HG03196 (cell line): ENCODE measurements at regions not wholly inside any gene's neighbourhood (a gene's known extent, or its start where the extent isn't known, plus 50 kb on each side); places are given as distances from the start of the nearest gene placed in this dataset.

Experiments
- ATAC-seq: cut with Tn5 transposase; IDR thresholded peaks from one replicate; pipeline ENCODE4 v1.9.1; 2021; ENCODE audit not compliant: unreplicated experiment

DNA sequence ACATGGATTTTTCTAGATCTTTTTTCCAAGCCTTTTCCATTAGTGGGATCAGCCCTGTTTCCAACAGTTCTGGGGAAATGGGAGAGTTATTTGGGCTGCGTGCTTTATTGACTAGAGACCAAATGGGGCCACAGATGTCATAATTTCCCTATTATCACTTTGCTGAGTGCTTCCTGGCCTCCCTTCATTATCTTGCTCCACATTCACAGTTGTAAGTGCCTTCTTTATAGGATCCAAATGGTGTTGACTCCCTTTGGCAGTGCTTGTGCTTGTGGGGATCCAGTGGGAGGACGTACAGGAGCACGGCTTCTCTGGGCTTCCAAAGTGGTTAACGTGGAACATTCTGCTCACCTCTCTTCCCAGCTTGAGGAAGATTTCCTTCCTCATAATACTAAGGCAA, 141.0 kb upstream of the RMST start:
- no peak for ATAC-seq

DNA sequence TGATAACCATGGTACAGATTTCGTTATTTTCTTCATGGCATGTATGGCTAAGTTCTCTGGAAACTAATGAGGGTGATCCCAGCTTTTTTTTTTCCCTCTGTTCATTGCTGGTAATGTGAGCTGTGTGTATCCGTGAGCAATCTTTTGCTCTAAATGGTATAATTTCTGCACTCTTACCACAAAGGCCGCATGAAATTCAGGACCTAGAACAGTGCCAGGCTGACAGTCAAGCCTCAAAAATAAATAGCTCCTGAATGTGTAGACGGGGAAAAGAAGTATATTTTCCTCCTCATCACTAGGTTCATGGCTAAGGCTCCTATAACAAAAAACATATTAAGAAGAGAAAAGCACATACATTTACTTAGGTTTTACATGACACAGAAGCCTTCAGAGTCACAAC, 140.2 kb upstream of the RMST start:
- no peak for ATAC-seq

DNA sequence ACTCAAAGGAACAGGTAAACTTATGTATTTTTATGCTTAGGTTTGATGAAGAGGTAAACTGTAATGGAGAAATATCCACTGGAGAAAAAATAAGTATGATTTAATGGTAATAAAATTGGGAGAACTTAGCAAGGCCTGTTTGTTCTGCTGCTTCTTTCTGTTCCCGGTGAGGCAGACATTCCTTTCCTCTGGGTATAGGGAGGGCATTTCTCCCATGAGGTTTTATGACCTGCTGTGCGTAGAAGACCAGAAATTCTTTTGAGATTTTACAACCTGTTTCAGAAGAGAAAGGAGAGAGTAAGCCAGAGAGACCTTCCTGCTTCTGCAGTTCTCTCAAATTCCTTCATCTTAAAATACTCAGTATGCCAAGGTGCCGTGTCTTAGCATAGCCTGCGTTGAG, 139.4 kb upstream of the RMST start:
- no peak for ATAC-seq

DNA sequence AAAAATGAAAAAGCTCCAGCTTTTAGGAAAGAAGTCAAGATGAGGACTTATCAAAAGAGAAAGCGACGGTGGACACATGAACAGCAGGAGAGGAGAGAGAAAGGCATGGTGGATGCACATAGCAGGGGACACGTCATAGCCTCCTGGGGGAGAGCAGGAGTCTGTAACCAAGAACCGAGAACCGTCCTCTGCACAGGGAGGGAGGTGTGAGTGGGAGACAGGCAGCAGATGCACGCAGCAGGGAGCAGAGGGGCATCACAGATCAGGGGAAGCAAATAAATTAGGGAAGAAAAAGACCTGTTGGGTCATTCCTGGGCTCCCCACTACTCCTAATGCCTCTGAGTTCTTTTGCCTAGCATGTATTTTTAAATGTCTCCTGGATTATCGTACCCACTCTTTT, 138.1 kb upstream of the RMST start:
- no peak for ATAC-seq

DNA sequence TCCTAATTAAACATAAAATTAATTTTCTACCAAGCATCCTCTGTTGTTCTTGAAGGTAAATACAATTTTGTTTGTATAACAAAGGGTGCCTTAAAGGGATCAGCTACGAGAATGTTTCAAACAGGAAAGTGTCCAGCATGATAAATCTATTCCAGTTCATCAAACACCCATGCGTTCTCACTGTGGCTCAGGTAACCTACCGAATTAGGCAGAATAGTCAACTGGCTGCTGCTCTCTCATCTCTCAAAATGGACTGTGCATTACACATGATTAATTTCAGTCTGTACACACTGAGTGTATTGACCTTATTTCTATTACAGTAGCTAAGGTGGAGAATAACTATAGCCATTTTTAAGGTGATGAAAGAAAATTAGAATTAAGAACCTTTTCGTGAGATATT, 127.5 kb upstream of the RMST start:
- no peak for ATAC-seq

DNA sequence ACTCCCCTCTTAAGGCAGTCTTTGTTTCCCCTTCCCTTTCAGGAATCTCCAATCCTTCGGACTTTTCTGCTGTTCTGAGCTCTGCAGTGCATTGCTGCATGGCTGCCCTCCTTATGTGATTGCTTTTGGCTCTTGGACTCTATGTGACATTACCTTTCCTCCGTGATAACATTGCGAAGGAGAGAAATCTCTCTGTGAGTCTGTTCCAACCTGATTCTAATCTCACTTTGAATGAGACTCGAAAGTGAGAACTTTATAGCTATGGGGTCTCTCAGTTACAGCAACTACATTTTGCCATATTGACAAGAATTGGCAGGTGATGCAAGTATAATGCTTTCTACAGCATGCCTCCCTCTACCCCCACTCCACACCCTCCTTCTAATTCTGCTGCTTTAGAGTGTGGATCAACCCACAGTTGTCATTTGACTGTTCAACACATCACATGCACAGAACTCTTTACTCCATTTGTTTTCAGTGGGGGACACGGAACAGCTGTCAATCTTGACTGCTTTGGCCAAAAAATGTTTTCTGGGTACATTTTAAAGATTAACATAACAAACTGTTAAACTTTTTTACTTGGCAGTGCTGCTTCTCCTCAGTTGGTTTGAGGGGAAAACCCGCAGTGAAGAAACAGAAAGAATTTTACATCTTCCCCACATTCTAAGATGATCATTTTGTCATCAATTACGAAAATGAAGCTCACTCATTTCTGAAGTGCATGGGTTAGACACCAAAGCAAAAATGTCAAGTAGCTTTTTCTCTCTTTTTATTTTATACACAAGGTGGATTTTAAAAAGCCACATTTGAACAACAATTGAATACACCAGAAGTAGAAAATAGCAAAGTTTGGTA, 125.5 kb upstream of the RMST start:
- no peak for ATAC-seq

DNA sequence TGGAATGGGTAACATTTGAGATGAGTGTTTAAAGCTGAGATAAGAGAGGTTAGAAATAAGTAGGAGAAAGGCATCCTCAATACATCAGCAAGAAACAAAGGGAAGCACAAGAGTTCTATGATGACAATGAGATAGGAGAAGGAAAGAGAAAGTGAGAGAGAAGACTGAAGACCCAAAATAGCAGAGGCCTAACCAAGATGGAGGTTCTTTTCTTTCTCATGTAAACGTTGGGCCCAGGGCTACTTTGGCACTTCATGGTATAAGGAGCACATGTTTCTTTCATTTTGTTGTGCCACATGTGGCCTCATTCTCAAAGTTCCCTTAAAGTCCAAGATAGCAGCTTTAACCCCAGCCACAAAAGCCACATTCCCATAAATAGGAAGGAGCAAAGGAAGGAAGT, 120.5 kb upstream of the RMST start:
- ATAC-seq, result no peak

DNA sequence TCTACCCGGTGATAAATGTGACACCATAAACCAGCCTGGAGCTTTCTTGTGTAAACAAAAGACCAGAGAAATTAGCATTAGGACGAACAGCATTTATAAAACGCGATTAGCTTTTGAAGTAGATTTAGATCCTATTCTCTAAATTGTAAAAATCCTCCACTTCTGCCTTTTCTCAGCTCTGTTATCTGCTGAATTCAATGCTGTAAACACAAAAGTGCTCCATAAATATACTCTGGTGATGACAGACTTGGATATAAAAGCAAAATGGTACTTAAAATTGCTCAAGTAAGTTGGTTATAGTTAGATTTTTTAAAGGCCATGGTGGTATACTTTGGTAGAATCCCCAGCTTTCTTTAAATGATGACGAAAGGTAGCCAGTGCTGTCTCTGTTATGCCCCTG, 114.6 kb upstream of the RMST start:
- ATAC-seq, result no peak

DNA sequence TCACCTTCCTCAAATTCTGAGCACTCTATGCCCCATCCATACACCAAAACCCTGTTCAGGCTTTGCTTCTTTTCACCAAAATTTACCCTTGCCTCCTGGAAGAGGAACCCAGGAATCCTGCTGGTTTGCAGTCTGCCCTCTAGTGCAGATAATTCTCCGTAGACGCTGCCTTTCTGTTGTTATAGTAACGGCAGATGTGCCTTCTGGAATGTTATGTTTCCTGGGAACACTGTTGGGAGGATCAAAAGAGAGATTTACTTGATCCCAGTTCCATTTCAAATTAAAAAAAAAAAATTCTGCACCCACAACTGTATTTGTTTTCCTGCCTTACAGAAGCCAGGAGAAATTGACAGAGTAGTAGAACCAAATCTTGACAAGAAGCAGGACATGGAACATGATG, 104.2 kb upstream of the RMST start:
- no peak for ATAC-seq

DNA sequence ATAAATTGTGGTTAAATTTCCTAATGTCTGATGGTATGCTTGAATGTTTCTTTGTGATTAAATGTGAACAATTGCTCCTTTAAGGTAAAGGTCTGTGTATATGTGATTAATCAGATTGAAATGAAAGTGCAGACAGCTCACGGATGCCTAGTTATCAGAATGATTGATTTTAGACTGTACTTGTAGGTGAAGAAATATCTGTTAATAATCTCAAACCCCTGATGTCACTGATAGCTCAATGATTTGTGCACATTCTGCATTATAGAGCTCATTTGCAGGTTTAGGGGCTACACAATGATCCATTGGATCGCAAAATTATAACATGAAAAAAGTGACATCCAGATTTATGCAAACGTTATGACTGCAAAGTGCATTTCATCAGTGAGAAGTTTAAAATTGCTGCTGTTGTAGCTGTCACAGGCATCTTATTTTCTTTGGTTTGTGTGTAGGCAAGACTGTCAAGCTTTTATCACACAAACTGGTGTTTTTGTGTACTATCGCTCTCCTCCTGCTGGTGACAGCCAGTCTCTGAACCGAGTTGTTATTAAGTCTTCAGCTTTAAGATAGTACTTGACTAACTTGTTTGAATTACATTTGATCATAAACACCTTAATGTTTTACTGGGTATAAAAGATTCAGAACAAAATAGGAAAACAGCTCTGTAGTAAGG, 103.4 kb upstream of the RMST start:
- no peak for ATAC-seq

DNA sequence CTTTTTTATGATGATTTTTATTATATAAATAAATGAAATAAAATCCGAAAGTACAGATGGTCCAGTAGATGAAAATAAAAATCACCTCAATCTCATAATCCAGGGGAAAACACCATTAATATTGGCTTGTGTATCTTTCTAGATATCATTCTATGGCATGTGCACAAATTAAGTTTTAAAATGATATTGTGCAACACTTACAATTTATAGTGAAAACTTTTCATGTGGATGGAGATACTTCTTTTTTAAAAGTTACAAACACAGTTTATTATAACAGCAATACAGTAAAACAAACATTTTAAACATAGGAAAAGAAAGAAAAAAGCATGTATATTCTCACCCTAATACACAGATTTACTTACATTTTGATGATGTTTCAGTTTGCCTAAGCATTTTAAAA, 98.9 kb upstream of the RMST start:
- ATAC-seq, result no peak

DNA sequence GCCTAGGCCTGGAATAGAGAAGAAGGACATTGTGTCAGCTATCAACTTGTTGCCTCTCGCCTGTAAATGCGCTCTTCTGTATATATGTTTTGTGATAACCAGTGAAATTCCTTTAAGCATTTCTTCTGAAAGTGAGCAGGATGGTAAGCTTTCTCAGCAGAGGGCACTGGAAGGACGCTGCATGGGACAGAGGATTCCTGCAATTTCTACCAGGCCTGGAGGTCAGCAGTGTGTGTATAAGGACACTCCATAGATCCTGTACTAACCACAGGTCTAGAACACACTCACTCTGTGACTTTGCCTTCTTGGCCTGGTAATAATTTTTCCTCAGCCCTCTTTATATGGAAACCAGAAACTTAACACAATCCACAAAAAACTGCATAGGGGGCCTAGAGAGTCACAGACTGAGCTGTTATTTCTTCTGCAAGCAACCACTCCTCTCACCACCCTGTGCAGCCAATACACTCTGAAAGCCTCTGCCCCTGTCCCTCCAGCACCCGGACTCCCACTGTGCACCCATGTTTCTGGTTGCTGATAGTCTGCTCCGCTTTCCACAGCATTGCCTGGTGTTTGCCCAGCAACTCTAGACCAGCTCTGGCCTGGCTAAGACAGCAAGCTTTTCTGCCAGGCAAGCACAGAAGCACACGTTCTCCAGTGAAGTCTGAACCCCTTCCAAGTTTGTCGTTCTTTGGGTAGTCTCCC, 94.0 kb upstream of the RMST start:
- ATAC-seq, result no peak

DNA sequence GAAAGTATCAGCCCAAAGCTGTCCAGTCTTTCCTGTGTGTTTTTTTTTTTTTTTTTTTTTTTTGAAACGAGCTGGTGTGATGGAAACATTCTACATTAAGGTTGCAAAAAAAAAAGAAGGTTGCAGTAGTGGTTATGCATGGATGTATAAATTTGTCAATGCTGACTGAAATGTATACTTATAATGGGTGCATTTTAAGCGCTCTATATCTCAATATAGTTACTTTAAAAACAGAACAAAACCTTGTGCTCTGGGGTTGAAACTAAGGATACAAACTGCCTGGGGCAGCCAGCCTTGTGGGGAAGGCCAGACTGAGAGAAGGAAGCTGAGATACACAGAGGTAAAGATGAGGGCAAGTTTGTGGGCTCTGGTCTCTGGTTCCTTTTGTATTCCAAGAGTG, 87.3 kb upstream of the RMST start:
- ATAC-seq, result no peak

DNA sequence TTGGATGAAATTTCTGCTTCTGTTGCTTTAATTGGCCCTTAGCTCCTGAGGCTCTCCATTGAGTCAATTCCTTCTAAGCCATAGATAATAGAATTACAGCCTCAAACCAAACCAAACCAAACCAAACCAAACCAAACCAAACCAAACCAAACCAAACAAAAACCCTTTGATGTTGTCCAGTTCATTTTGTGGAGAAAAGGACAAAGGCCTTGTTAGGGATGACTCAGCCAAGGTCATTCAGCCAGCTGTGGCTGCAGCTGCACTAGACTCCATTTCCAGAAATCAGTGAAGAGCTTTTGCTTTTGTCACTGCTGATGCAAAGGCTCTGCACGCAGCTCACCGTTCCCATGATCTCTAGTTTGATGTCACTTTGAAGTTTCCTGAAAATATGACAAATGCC, 82.2 kb upstream of the RMST start:
- no peak for ATAC-seq

DNA sequence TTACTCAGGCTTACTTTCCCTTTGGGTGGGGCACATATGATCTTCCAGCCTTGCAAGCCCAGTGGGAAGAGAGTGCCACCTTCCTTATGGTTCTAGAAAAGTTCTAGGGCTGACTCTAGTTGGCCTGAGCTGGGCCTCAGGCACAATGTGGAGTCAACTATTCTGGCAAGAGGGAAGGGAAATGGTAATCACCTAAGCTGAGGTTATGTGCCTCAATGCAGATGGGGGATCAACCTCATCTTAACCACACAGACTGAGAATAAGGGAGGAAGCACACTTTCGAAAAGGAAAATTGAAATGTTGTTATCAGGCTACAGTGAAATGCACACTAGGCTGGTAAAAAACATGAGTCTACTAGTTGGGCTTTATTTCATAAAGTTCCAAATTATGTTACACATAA, 77.5 kb upstream of the RMST start:
- no peak for ATAC-seq

DNA sequence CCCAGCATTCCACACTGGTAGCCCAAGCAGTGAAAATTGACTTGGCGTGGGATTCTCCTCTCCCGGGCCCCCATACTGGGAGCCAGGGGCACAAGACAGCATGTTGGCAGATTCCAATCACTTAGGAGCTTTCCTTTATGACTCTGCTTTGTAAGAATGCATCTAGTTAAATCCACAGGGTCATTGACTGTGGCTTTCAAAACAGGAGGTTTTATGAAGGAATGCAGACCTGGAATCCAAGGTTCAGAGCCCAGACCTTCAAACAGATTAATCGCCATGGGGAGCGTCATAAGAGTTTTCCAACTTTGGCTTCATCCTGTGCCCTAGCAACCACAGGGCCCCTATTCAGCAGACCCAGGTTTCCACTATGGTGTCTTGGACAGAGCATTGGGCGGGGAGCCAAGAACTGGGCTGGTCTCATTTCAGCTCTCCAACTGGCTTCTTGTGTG, 76.4 kb upstream of the RMST start:
- no peak for ATAC-seq

DNA sequence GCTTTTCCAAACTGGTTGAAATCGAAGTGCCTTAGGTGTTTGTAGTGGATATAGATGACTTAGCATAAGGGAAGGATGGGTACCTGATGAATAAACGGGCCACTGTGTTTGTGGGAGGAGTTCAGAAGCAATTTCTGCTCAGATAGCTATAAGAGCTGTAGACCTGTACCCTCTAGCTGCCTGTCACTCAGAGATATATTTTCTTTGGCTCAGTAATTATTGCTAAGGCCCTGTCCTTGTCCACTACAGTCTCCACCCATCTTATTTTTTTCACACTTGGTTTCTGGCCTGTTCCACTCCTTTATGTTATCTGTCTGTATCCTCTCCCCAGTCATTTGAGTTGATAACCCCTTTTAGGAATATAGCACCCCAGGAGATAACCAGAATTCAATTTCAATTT, 74.8 kb upstream of the RMST start:
- ATAC-seq, result no peak

DNA sequence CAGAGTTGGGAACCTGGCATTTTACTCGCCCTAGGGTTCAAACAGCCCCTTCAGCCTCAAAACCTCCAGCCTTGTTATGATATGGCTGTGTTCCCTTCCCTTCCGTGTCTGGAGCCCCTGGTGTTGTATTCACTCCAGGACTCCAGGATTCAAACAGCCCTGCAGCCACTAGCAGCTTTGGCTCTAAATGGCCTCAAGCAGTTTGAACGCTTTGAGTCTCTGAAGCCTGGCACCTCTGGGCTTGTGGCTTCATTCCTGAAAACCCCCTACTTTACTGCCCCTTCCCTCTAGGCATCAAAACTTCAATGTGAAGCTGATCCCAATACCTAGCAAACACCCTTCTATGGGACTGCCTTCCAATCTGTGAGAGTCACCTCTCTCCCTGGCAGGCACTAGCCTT, 67.9 kb upstream of the RMST start:
- ATAC-seq, result no peak

DNA sequence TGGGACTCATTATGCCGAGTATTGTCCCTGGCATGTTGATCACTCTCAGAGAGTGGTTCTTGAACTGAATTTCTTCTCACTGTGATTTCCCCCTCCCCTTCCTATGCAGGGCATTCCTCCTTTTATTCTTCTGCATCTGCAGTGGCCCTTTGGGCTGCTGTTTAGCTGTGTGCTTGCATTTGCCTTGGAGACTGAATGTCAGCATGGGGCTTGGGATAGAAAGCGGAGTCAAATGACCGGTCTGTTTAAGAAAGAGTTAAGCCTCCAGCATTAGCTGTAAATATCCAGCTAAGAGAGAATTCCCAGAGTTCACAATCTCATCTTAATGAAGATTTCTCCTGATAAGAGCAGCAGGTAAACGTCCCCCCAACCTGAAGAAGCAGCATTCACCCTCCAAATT, 65.6 kb upstream of the RMST start:
- no peak for ATAC-seq

DNA sequence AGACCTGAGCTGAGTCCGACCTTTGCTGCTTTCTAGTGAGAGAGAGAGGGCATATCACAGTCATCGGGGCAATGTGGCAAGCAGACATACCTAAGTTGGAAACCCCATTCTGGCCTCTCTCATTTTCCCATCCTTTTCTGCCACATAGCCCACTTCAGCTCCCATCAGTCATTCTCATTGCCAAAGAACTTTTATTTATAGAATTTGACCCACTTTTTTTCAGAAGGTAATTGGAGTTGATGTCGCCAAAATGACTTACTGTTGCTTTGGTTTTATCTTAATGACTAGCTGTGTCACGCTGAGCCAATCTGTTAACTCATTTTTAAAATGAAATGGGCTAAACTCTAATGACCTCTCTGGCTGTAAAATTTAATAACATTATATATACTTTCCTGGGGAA, 63.9 kb upstream of the RMST start:
- ATAC-seq, result no peak

DNA sequence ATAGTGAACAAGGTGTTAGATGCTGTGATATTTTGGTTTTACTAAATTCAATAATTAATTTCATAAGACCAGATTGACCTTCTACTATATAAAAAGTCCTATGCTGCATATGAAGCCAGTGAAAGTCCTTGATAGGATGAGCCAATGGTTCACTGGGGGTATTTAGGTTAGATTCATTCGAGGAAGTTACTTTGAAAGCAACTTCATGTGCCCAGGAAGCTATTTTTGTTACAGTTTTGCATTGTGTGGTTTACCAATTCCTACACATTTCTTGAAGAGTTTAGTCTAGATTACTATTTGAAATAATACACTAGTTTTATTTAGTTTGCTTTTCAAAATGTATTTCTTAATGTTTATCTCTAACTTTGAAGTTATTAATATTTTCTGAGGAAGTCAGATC, 58.5 kb upstream of the RMST start:
- peak; percentile 31 for ATAC-seq

DNA sequence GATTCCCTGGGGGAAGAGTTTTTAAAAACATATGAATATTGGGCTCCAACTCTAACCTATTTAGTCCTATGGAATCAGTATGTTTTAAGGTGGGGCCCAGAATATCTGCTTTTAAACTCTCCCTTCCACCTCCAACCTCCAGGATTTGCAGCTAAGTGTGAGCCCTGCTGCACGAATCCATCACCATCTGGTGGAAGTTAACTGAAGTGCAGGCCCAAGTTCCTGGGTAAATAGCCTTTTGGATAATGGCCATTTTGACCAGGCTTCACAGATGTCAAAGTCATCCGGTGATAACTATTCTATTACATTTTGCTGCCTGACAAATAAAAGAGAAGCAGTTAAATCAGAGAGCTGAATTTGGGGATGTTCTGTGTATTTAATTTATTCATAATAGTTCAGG, 58.1 kb upstream of the RMST start:
- ATAC-seq, result peak; percentile 89
